ENCODE measurements at regions not wholly inside any gene's neighbourhood (a gene's known extent, or its start where the extent isn't known, plus 50 kb on each side); places are given as distances from the start of the nearest gene placed in this dataset.
"Not testable (repeated sequence)": the region's sequence is repeated elsewhere in the genome, so short reads cannot be mapped to it uniquely, and the experiment has no call there.

- intact Hi-C loops (cut with DNase I; ENCODE audit: low total_unique reads) = no loop called here
- TF ChIP-seq POLR2A (IDR thresholded peaks at IDR 0.05) (no peak), POLR2AphosphoS5 (IDR thresholded peaks at IDR 0.05) (no peak), CTCF (IDR thresholded peaks at IDR 0.05) (no peak), EP300 (IDR thresholded peaks at IDR 0.05) (no peak)
- no peak for DNase-seq
- H3K4me3 ChIP-seq = no peak overlapping the region
- H3K36me3 ChIP-seq = no peaks in the 10 kb centered on the region
- no peaks in the 10 kb centered on the region for H3K4me1 ChIP-seq
- H3K27ac ChIP-seq = no peak overlapping the region
- H3K27me3 ChIP-seq = peaks cover 0 to 15% (median 0%) of the 10 kb centered on the region in 3 donors
- no peaks in the 10 kb centered on the region for H3K9me3 ChIP-seq
- 77 to 89% (median 80%) methylated on average over 4 to 6 of the region's 6 CpGs; no CpG with 5 or more reads in 2 of the 5 donors for WGBS, 5 donors
Observed at GRCh38 chrY:12423416-12424252, 277.4 kb upstream of the USP9Y start.

GRCh38 chrY:12425506-12425905 is 275.5 kb upstream of the USP9Y start:
- 43 to 49% (median 44%) methylated on average over 6 of the region's 6 CpGs; no CpG with 5 or more reads in 2 of the 5 donors for WGBS, 5 donors
- DNase-seq = no peak
- TF ChIP-seq CTCF (IDR thresholded peaks at IDR 0.05) (no peak), POLR2AphosphoS5 (IDR thresholded peaks at IDR 0.05) (no peak), EP300 (IDR thresholded peaks at IDR 0.05) (no peak), POLR2A (IDR thresholded peaks at IDR 0.05) (no peak)
- H3K4me1 ChIP-seq = no peaks in the 10 kb centered on the region
- no peak overlapping the region for H3K27ac ChIP-seq
- H3K9me3 ChIP-seq = no peaks in the 10 kb centered on the region
- H3K36me3 ChIP-seq = no peaks in the 10 kb centered on the region
- intact Hi-C loops (cut with DNase I; ENCODE audit: low total_unique reads) = no loop called here
- H3K27me3 ChIP-seq = peaks cover 0 to 15% (median 0%) of the 10 kb centered on the region in 3 donors
- no peak overlapping the region for H3K4me3 ChIP-seq

DNA sequence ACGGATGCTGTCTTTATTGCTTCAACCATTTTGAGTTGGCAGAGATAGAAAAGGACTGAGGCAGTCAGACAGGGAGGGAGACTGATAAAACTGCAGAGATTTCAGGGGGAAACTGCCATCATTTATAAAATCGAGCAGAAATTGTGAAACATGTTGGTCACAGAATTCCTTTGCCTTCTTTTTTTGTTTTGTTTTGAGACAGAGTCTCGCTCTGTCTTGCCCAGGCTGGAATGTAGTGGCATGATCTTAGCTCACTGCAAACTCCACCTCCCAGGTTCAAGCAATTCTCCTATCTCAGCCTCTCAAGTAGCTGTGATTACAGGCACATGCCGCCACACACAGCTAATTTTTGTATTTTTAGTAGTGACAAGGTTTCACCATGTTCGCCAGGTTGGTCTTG is 273.7 kb upstream of the USP9Y start:
- no peaks in the 10 kb centered on the region for H3K27me3 ChIP-seq
- no peaks in the 10 kb centered on the region for H3K36me3 ChIP-seq
- H3K9me3 ChIP-seq = no peaks in the 10 kb centered on the region
- H3K4me3 ChIP-seq = no peak overlapping the region
- no peak for TF ChIP-seq EP300 (IDR thresholded peaks at IDR 0.05)
- 89 to 93% (median 90%) methylated on average over 5 of the region's 5 CpGs; no CpG with 5 or more reads in 2 of the 5 donors for WGBS, 5 donors
- intact Hi-C loops (cut with DNase I; ENCODE audit: low total_unique reads) = no loop called here
- H3K27ac ChIP-seq = no peak overlapping the region
- no peaks in the 10 kb centered on the region for H3K4me1 ChIP-seq
- no peak for DNase-seq

- Histone ChIP-seq H3K27me3 (no peaks in the 10 kb centered on the region), H3K9me3 (no peaks in the 10 kb centered on the region), H3K4me1 (no peaks in the 10 kb centered on the region), H3K27ac (no peak overlapping the region), H3K4me3 (no peak overlapping the region), H3K36me3 (no peaks in the 10 kb centered on the region)
- WGBS, 5 donors = 35 to 42% (median 37%) methylated on average over 6 of the region's 6 CpGs; no CpG with 5 or more reads in 2 of the 5 donors
- intact Hi-C loops (cut with DNase I; ENCODE audit: low total_unique reads) = no loop called here
- DNase-seq = no peak
- TF ChIP-seq CTCF (IDR thresholded peaks at IDR 0.05) = no peak
- no peak for TF ChIP-seq POLR2AphosphoS5 (IDR thresholded peaks at IDR 0.05)
- no peak for TF ChIP-seq POLR2A (IDR thresholded peaks at IDR 0.05)
- TF ChIP-seq EP300 (IDR thresholded peaks at IDR 0.05) = no peak
Observed at GRCh38 chrY:12431546-12431945, 269.5 kb upstream of the USP9Y start.

- H3K4me1 ChIP-seq; H3K36me3 ChIP-seq; DNase-seq; H3K9me3 ChIP-seq; H3K27me3 ChIP-seq; H3K27ac ChIP-seq; intact Hi-C loops (cut with DNase I; ENCODE audit: low total_unique reads); H3K4me3 ChIP-seq: not testable (repeated sequence)
- WGBS, 5 donors = 65 to 88% (median 87%) methylated on average over 3 to 4 of the region's 6 CpGs; no CpG with 5 or more reads in 2 of the 5 donors
Observed at GRCh38 chrY:12438823-12439222, 262.2 kb upstream of the USP9Y start.

All from stomach (tissue), 8 donors.